ENCODE measurements at regions not wholly inside any gene's neighbourhood (a gene's known extent, or its start where the extent isn't known, plus 50 kb on each side); places are given as distances from the start of the nearest gene placed in this dataset.
"Not testable (repeated sequence)": the region's sequence is repeated elsewhere in the genome, so short reads cannot be mapped to it uniquely, and the experiment has no call there.

- H3K27me3 ChIP-seq, result peaks cover 5 to 21% (median 15%) of the 10 kb centered on the region in 3 donors
- H3K9me3 ChIP-seq; H3K4me3 ChIP-seq; H3K36me3 ChIP-seq; ATAC-seq; H3K27ac ChIP-seq; intact Hi-C loops (cut with DNase I; ENCODE audit: low total_unique reads); DNase-seq; H3K4me1 ChIP-seq: not testable (repeated sequence)
- in situ Hi-C loops (cut with MboI; ENCODE audit: low sequenced_read_pairs in 4 of 4), result loop anchor here in 1 of 4 donors (25.0 kb wide), 1 partner anchor 321 kb away; no protein-coding TSS in a partner anchor
Observed at GRCh38 chr12:131633610-131634009, 77.3 kb upstream of the SFSWAP start.

DNA sequence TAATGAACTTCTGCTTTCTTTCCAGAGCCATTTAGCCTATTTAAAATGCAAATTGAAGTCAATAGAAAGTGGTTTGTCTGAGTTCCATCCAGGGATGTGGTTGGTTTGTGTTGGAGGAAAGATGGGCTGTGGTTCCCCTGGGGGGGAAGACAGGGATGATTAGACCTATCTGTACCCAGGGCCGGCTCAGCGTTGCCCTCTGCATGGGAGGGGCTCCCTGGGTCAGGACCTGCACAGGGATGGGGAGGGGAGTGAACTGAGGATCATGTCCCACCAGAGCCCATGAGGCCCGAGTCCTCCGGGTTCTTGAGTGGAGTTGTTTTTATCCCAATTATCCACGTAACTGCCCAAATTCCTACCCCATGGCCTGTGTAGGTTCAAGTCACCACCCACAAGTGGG is 76.9 kb upstream of the SFSWAP start:
- H3K27me3 ChIP-seq, result peaks cover under 1 to 19% (median 12%) of the 10 kb centered on the region in 3 donors
- H3K4me1 ChIP-seq, result no peaks in the 10 kb centered on the region
- no peak overlapping the region for H3K4me3 ChIP-seq
- H3K9me3 ChIP-seq, result no peaks in the 10 kb centered on the region
- no peaks in the 10 kb centered on the region for H3K36me3 ChIP-seq
- in situ Hi-C loops (cut with MboI; ENCODE audit: low sequenced_read_pairs in 4 of 4) (loop anchor here in 1 of 4 donors (25.0 kb wide), 1 partner anchor 322 kb away; no protein-coding TSS in a partner anchor), intact Hi-C loops (cut with DNase I; ENCODE audit: low total_unique reads) (no loop called here)
- no peak for TF ChIP-seq POLR2A (IDR thresholded peaks at IDR 0.05)
- no peak for TF ChIP-seq CTCF (IDR thresholded peaks at IDR 0.05 in 4 of 5, conservative IDR thresholded peaks at IDR 0.05 in 1 of 5)
- no peak for DNase-seq
- ATAC-seq, result no peak
- no peak overlapping the region for H3K27ac ChIP-seq

DNA sequence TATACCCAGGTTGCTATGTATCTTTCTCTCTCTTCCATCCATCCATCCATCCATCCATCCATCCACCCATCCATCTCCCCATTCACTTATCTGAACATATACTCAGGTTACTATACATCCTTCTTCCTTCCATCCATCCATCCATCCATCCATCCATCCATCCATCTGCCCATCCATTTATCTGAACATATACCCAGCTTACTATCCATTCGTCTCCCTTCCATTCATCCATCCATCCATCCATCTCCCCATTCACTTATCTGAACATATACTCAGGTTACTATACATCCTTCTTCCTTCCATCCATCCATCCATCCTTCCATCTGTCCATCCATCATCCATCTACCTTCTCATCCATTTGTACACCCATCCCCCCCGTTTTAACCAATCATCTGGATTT is 75.9 kb upstream of the SFSWAP start:
- H3K4me3 ChIP-seq; DNase-seq; intact Hi-C loops (cut with DNase I; ENCODE audit: low total_unique reads); H3K27ac ChIP-seq; H3K9me3 ChIP-seq; H3K36me3 ChIP-seq; H3K4me1 ChIP-seq; ATAC-seq: not testable (repeated sequence)
- peaks cover 0 to 18% (median 11%) of the 10 kb centered on the region in 3 donors for H3K27me3 ChIP-seq
- in situ Hi-C loops (cut with MboI; ENCODE audit: low sequenced_read_pairs in 4 of 4), result loop anchor here in 1 of 4 donors (25.0 kb wide), 1 partner anchor 323 kb away; no protein-coding TSS in a partner anchor

- Histone ChIP-seq H3K36me3 (no peaks in the 10 kb centered on the region), H3K4me3 (no peak overlapping the region), H3K4me1 (no peaks in the 10 kb centered on the region), H3K27ac (no peak overlapping the region), H3K27me3 (peaks cover 0 to 18% (median 7%) of the 10 kb centered on the region in 3 donors), H3K9me3 (no peaks in the 10 kb centered on the region)
- DNase-seq (no peak), ATAC-seq (no peak)
- no peak for TF ChIP-seq CTCF (IDR thresholded peaks at IDR 0.05 in 4 of 5, conservative IDR thresholded peaks at IDR 0.05 in 1 of 5)
- no peak for TF ChIP-seq POLR2A (IDR thresholded peaks at IDR 0.05)
- intact Hi-C loops (cut with DNase I; ENCODE audit: low total_unique reads) (no loop called here), in situ Hi-C loops (cut with MboI; ENCODE audit: low sequenced_read_pairs in 4 of 4) (loop anchor here in 1 of 4 donors (25.0 kb wide), 1 partner anchor 323 kb away; no protein-coding TSS in a partner anchor)
Observed at GRCh38 chr12:131635491-131636122, 75.3 kb upstream of the SFSWAP start.

DNA sequence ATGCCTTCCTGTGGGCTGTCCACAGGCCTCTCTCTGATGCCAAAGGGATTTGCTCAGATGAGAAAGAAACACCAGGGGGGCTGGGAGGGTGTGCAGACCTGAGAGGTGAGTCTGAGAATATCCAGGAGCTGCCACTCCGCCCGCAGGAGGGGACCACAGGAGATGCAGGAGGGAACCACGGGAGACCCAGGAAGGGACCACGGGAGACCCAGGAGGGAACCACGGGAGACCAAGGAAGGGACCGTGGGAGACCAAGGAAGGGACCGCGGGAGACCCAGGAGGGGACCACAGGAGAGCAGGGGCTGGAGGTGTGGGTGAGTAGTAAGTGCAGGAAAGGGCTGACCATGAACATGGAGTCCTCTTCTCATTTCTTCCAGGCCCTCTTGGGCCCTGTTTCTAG is 74.6 kb upstream of the SFSWAP start:
- H3K27ac ChIP-seq, result no peak overlapping the region
- no peaks in the 10 kb centered on the region for H3K9me3 ChIP-seq
- ATAC-seq (no peak), DNase-seq (no peak)
- intact Hi-C loops (cut with DNase I; ENCODE audit: low total_unique reads) (no loop called here), in situ Hi-C loops (cut with MboI; ENCODE audit: low sequenced_read_pairs in 4 of 4) (loop anchor here in 1 of 4 donors (25.0 kb wide), 1 partner anchor 324 kb away; no protein-coding TSS in a partner anchor)
- no peak overlapping the region for H3K4me3 ChIP-seq
- no peaks in the 10 kb centered on the region for H3K4me1 ChIP-seq
- H3K27me3 ChIP-seq, result peaks cover 0 to 14% (median under 1%) of the 10 kb centered on the region in 3 donors
- TF ChIP-seq CTCF (IDR thresholded peaks at IDR 0.05 in 4 of 5, conservative IDR thresholded peaks at IDR 0.05 in 1 of 5) (no peak), POLR2A (IDR thresholded peaks at IDR 0.05) (no peak)
- no peaks in the 10 kb centered on the region for H3K36me3 ChIP-seq

Measured in gastrocnemius medialis (tissue), 4 donors.